H9 (cell line): ENCODE measurements at regions not wholly inside any gene's neighbourhood (a gene's known extent, or its start where the extent isn't known, plus 50 kb on each side); places are given as distances from the start of the nearest gene placed in this dataset.

Experiments
- DNase-seq: peaks from one replicate; pipeline ENCODE4 v3.0.0-alpha.2; 2017
- H2AFZ ChIP-seq: one replicate; pipeline ENCODE4 v1.6.1; 2013; ENCODE audit warnings: mild to moderate bottlenecking, low read length, control low read depth, moderate library complexity
- H2AK5ac ChIP-seq: 2 replicates; pipeline ENCODE4 v1.6.1; 2013; ENCODE audit warnings: low read length, control low read depth, mixed read lengths; ENCODE audit not compliant: insufficient read length
- H2BK120ac ChIP-seq: one replicate; pipeline ENCODE4 v1.6.1; 2013; ENCODE audit warnings: low read depth, mild to moderate bottlenecking, low read length, control low read depth, inconsistent platforms; ENCODE audit not compliant: poor library complexity, severe bottlenecking
- H2BK12ac ChIP-seq: 2 replicates; pipeline ENCODE4 v1.6.1; 2013; ENCODE audit warnings: low read length, control low read depth, mixed read lengths, low read depth; ENCODE audit not compliant: insufficient read length
- H2BK15ac ChIP-seq: 2 replicates; pipeline ENCODE4 v1.6.1; 2013; ENCODE audit warnings: low read depth, low read length, control low read depth
- H2BK20ac ChIP-seq: one replicate; pipeline ENCODE4 v1.6.1; 2013; ENCODE audit warnings: low read depth, mild to moderate bottlenecking, low read length, control low read depth, inconsistent platforms; ENCODE audit not compliant: poor library complexity, severe bottlenecking
- H2BK5ac ChIP-seq: 2 replicates; pipeline ENCODE4 v1.6.1; 2013; ENCODE audit warnings: low read length, control low read depth, mixed read lengths; ENCODE audit not compliant: insufficient read length
- H3K14ac ChIP-seq: 2 replicates; pipeline ENCODE4 v1.6.1; 2013; ENCODE audit warnings: low read length, control low read depth; ENCODE audit not compliant: insufficient read depth
- H3K18ac ChIP-seq: 2 replicates; pipeline ENCODE4 v1.6.1; 2013; ENCODE audit warnings: low read depth, mild to moderate bottlenecking, mixed read lengths, low read length, control low read depth; ENCODE audit not compliant: insufficient read length
- H3K23ac ChIP-seq: 2 replicates; pipeline ENCODE4 v1.6.1; 2013; ENCODE audit warnings: low read length, control low read depth, mixed read lengths, low read depth; ENCODE audit not compliant: insufficient read length
- H3K23me2 ChIP-seq: 2 replicates; pipeline ENCODE4 v1.6.1; 2013; ENCODE audit warnings: low read depth, mild to moderate bottlenecking, mixed read lengths, low read length, control low read depth; ENCODE audit not compliant: insufficient read length, poor library complexity, severe bottlenecking
- H3K27ac ChIP-seq: 2 replicates; pipeline ENCODE4 v1.5.1; 2013; ENCODE audit warnings: low read length, control low read depth, mixed read lengths, low read depth; ENCODE audit not compliant: insufficient read length
- H3K27me3 ChIP-seq: 2 replicates; pipeline ENCODE4 v1.6.1; 2013; ENCODE audit warnings: low read length, control low read depth, inconsistent platforms; ENCODE audit not compliant: insufficient read depth
- H3K4ac ChIP-seq: 2 replicates; pipeline ENCODE4 v1.6.1; 2013; ENCODE audit warnings: low read depth, mild to moderate bottlenecking, control low read depth, inconsistent platforms, low read length, moderate library complexity
- H3K4me1 ChIP-seq: 2 replicates; pipeline ENCODE4 v1.6.1; 2013; ENCODE audit warnings: low read length, control low read depth, inconsistent platforms; ENCODE audit not compliant: insufficient read depth
- H3K4me2 ChIP-seq: 2 replicates; pipeline ENCODE4 v1.6.1; 2013; ENCODE audit warnings: low read length, control low read depth, mixed read lengths; ENCODE audit not compliant: insufficient read length, insufficient read depth
- H3K56ac ChIP-seq: 2 replicates; pipeline ENCODE4 v1.6.1; 2013; ENCODE audit warnings: low read depth, mild to moderate bottlenecking, mixed read lengths, low read length, control low read depth; ENCODE audit not compliant: insufficient read length
- H3K79me1 ChIP-seq: 2 replicates; pipeline ENCODE4 v1.6.1; 2013; ENCODE audit warnings: low read depth, mild to moderate bottlenecking, moderate library complexity, low read length, control low read depth, inconsistent platforms; ENCODE audit not compliant: insufficient read depth, poor library complexity, severe bottlenecking
- H3K79me2 ChIP-seq: 2 replicates; pipeline ENCODE4 v1.6.1; 2013; ENCODE audit warnings: low read length, control low read depth, inconsistent platforms; ENCODE audit not compliant: insufficient read depth
- H3K9ac ChIP-seq: 2 replicates; pipeline ENCODE4 v1.6.1; 2013; ENCODE audit warnings: low read length, control low read depth, mixed read lengths; ENCODE audit not compliant: insufficient read length; ENCODE audit errors: extremely low read depth
- H3K9me3 ChIP-seq: one replicate; pipeline ENCODE4 v1.6.1; 2013; ENCODE audit warnings: low read depth, low read length, inconsistent platforms; ENCODE audit not compliant: control insufficient read depth
- H3T11ph ChIP-seq: one replicate; pipeline ENCODE4 v1.6.1; 2013; ENCODE audit warnings: mild to moderate bottlenecking, low read length, control low read depth, inconsistent platforms
- H4K20me1 ChIP-seq: one replicate; pipeline ENCODE4 v1.6.1; 2013; ENCODE audit not compliant: control insufficient read depth, insufficient read length, insufficient read depth
- H4K5ac ChIP-seq: 2 replicates; pipeline ENCODE4 v1.6.1; 2013; ENCODE audit warnings: low read depth, mild to moderate bottlenecking, mixed read lengths, low read length, control low read depth; ENCODE audit not compliant: insufficient read length
- H4K8ac ChIP-seq: replicated peaks from 2 replicates; pipeline ENCODE4 v1.6.1; 2013; ENCODE audit warnings: low read length, control low read depth, mixed read lengths, low read depth; ENCODE audit not compliant: insufficient read length
- H4K91ac ChIP-seq: 2 replicates; pipeline ENCODE4 v1.6.1; 2013; ENCODE audit warnings: low read depth, mild to moderate bottlenecking, moderate library complexity, mixed read lengths, low read length, control low read depth; ENCODE audit not compliant: insufficient read length
- H3K27ac Mint-ChIP-seq, 3 experiments: 2 replicates in 2 of 3; 3 replicates in 1 of 3; pipeline ENCODE4 v1.8.0; 2020 to 2021; ENCODE audit warnings: mixed read lengths in 3 of 3, mild to moderate bottlenecking in 1 of 3, moderate library complexity in 1 of 3
- H3K27me3 Mint-ChIP-seq: 2 replicates; pipeline ENCODE4 v1.8.0; 2021; ENCODE audit warnings: low read depth, mild to moderate bottlenecking, moderate library complexity, mixed read lengths
- H3K36me3 Mint-ChIP-seq, 3 experiments: 2 replicates in 2 of 3; 3 replicates in 1 of 3; pipeline ENCODE4 v1.8.0; 2020 to 2021; ENCODE audit warnings: low read depth in 3 of 3, mixed read lengths in 3 of 3; ENCODE audit not compliant: insufficient read depth in 1 of 3
- H3K4me1 Mint-ChIP-seq, 2 experiments: 2 replicates each; pipeline ENCODE4 v1.8.0; 2020; ENCODE audit warnings: mixed read lengths in 2 of 2
- H3K4me3 Mint-ChIP-seq, 2 experiments: 2 replicates in 1 of 2; 3 replicates in 1 of 2; pipeline ENCODE4 v1.8.0; 2020 to 2021; ENCODE audit warnings: mild to moderate bottlenecking in 2 of 2, mixed read lengths in 2 of 2, moderate library complexity in 1 of 2
- H3K9me3 Mint-ChIP-seq, 2 experiments: 2 replicates in 1 of 2; 3 replicates in 1 of 2; pipeline ENCODE4 v1.8.0; 2020; ENCODE audit warnings: mild to moderate bottlenecking in 2 of 2, mixed read lengths in 2 of 2, moderate library complexity in 1 of 2
- WGBS: extraction: QIAGEN DNeasy Blood & Tissue Kit; methylation state at CpG from one replicate; pipeline ENCODE4 v1.1.7; 2013; ENCODE audit warnings: missing lambda C conversion rate, low lambda C conversion rate, mixed read lengths; ENCODE audit not compliant: insufficient read length; ENCODE audit errors: extremely low coverage; 5-methylcytosine and 5-hydroxymethylcytosine counted together
- TF ChIP-seq, protein P1 (sequence below): fragments of 200-600 bp; sonication (generic); conservative IDR thresholded peaks from 3 replicates; pipeline ENCODE4 v1.8.0; 2021; ENCODE audit warnings: antibody characterized with exemption, mild to moderate bottlenecking

DNA sequence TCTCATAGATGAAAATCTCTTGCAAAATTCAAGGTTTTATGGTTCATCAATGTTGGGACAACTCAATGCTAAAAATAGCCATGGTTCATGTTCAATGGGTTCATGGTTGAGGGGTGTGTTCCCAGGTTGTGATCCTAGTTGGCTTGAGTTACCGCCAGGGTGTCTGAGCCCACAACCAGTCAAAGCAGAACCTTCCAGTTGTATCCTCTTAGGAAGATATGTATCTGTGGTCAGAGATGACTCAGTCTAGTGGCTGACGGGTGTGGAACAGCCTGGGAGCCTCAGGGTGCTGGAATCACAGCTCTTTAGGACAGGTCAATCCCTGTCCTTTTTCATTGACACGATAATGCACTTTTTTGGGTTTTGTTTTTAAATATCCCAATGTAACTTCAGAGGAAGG is 192.3 kb upstream of the NR3C2 start:
- Histone ChIP-seq H3K4ac (no peak overlapping the region), H2BK20ac (no peak overlapping the region), H3K4me1 (no peaks in the 10 kb centered on the region), H3K27me3 (no peaks in the 10 kb centered on the region), H4K91ac (no peak overlapping the region), H3K79me2 (no peaks in the 10 kb centered on the region), H3K18ac (no peak overlapping the region), H3K9ac (no peak overlapping the region), H3T11ph (no peak overlapping the region), H3K14ac (no peak overlapping the region), H3K27ac (no peak overlapping the region), H2BK120ac (no peak overlapping the region), H3K79me1 (no peaks in the 10 kb centered on the region), H3K23ac (no peak overlapping the region), H2BK5ac (no peak overlapping the region), H3K9me3 (peaks cover 9% of the 10 kb centered on the region), H4K8ac (no peak overlapping the region), H4K5ac (no peak overlapping the region), H3K23me2 (no peaks in the 10 kb centered on the region), H3K56ac (no peak overlapping the region), H2BK15ac (no peak overlapping the region), H3K4me2 (no peak overlapping the region), H4K20me1 (no peaks in the 10 kb centered on the region), H2BK12ac (no peak overlapping the region), H2AFZ (no peak overlapping the region), H2AK5ac (no peak overlapping the region)
- H3K9me3 Mint-ChIP-seq = peaks cover 34 to 39% of the 10 kb centered on the region in 2 experiments
- H3K4me1 Mint-ChIP-seq = no peaks in the 10 kb centered on the region; a peak in 1 of 4 replicates
- peaks cover 18 to 33% (median 26%) of the 10 kb centered on the region in 3 experiments for H3K36me3 Mint-ChIP-seq
- no peaks in the 10 kb centered on the region for H3K27me3 Mint-ChIP-seq
- no CpG with 5 or more reads among the region's 3 CpGs for WGBS
- no peak overlapping the region for H3K4me3 Mint-ChIP-seq
- TF ChIP-seq, protein P1, sequence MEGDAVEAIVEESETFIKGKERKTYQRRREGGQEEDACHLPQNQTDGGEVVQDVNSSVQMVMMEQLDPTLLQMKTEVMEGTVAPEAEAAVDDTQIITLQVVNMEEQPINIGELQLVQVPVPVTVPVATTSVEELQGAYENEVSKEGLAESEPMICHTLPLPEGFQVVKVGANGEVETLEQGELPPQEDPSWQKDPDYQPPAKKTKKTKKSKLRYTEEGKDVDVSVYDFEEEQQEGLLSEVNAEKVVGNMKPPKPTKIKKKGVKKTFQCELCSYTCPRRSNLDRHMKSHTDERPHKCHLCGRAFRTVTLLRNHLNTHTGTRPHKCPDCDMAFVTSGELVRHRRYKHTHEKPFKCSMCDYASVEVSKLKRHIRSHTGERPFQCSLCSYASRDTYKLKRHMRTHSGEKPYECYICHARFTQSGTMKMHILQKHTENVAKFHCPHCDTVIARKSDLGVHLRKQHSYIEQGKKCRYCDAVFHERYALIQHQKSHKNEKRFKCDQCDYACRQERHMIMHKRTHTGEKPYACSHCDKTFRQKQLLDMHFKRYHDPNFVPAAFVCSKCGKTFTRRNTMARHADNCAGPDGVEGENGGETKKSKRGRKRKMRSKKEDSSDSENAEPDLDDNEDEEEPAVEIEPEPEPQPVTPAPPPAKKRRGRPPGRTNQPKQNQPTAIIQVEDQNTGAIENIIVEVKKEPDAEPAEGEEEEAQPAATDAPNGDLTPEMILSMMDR = no peak
- no peak for DNase-seq
- no peak overlapping the region for H3K27ac Mint-ChIP-seq
